Peyer's patch (tissue), 4 donors: ENCODE measurements at regions not wholly inside any gene's neighbourhood (a gene's known extent, or its start where the extent isn't known, plus 50 kb on each side); places are given as distances from the start of the nearest gene placed in this dataset.

Experiments used
- DNase-seq, 3 donors: peaks; one replicate each; pipeline ENCODE4 v3.0.0-alpha.2; 2017 to 2019
- H3K27ac ChIP-seq, 4 donors: fragments of 200-600 bp; sonication (generic); one replicate each; pipeline ENCODE4 v1.5.1; 2016 to 2019
- H3K27me3 ChIP-seq, 2 donors: fragments of 200-600 bp; sonication (generic); one replicate each; pipeline ENCODE4 v1.5.1; 2019
- H3K36me3 ChIP-seq, 3 donors: fragments of 200-600 bp; sonication (generic); one replicate each; pipeline ENCODE4 v1.5.1; 2016 to 2019
- H3K4me1 ChIP-seq, 4 donors: fragments of 200-600 bp; sonication (generic); one replicate each; pipeline ENCODE4 v1.5.1; 2016 to 2019
- H3K4me3 ChIP-seq, 4 donors: fragments of 200-600 bp; sonication (generic); 1 replicate in 3 of 4; 2 replicates in 1 of 4; pipeline ENCODE4 v1.5.1; 2016 to 2019; ENCODE audit warnings: mild to moderate bottlenecking in 1 of 4
- H3K9me3 ChIP-seq, 4 donors: fragments of 200-600 bp; sonication (generic); one replicate each; pipeline ENCODE4 v1.5.1; 2016 to 2019; ENCODE audit warnings: mild to moderate bottlenecking in 1 of 4
- CTCF ChIP-seq, 6 experiments: fragments of 450-650 bp in 4 of 6; fragments of 200-600 bp in 2 of 6; sonication (generic) in 1 of 6; IDR thresholded peaks; one replicate each; pipeline ENCODE4 v1.5.1; 2017 to 2019; ENCODE audit warnings: antibody characterized with exemption in 6 of 6, mild to moderate bottlenecking in 3 of 6, moderate library complexity in 1 of 6
- POLR2A ChIP-seq, 2 donors: fragments of 450-650 bp; IDR thresholded peaks; one replicate each; pipeline ENCODE4 v1.5.1; 2017; ENCODE audit warnings: antibody characterized with exemption in 2 of 2, mild to moderate bottlenecking in 2 of 2, moderate library complexity in 2 of 2

- TF ChIP-seq POLR2A (IDR thresholded peaks at IDR 0.05), result no peak
- TF ChIP-seq CTCF (IDR thresholded peaks at IDR 0.05), result no peak
- Histone ChIP-seq H3K27ac (no peak overlapping the region), H3K4me3 (no peak overlapping the region), H3K36me3 (no peaks in the 10 kb centered on the region), H3K27me3 (no peaks in the 10 kb centered on the region), H3K4me1 (no peaks in the 10 kb centered on the region), H3K9me3 (peaks cover 0 to 7% (median 0%) of the 10 kb centered on the region in 4 donors)
- DNase-seq, result peak in 1 of 3 donors; percentile 7
These were observed 66.0 kb upstream of the FCN1 start for GRCh38 chr9:134983506-134984371.

- Histone ChIP-seq H3K27ac (no peak overlapping the region), H3K9me3 (peaks cover 0 to 7% (median 0%) of the 10 kb centered on the region in 4 donors), H3K36me3 (no peaks in the 10 kb centered on the region), H3K4me1 (no peaks in the 10 kb centered on the region), H3K4me3 (no peak overlapping the region), H3K27me3 (no peaks in the 10 kb centered on the region)
- TF ChIP-seq POLR2A (IDR thresholded peaks at IDR 0.05) (no peak), CTCF (IDR thresholded peaks at IDR 0.05) (no peak)
- DNase-seq, result peak in 1 of 3 donors; percentile 36
These were observed 66.9 kb upstream of the FCN1 start for GRCh38 chr9:134984372-134985265.

- H3K4me3 ChIP-seq, result no peak overlapping the region
- peaks cover 0 to 7% (median 0%) of the 10 kb centered on the region in 4 donors for H3K9me3 ChIP-seq
- no peak for DNase-seq
- no peaks in the 10 kb centered on the region for H3K27me3 ChIP-seq
- TF ChIP-seq CTCF (IDR thresholded peaks at IDR 0.05), result no peak
- no peak for TF ChIP-seq POLR2A (IDR thresholded peaks at IDR 0.05)
- no peaks in the 10 kb centered on the region for H3K4me1 ChIP-seq
- H3K36me3 ChIP-seq, result no peaks in the 10 kb centered on the region
- H3K27ac ChIP-seq, result no peak overlapping the region
These were observed 67.7 kb upstream of the FCN1 start for GRCh38 chr9:134985451-134985850.

- Histone ChIP-seq H3K4me1 (no peaks in the 10 kb centered on the region), H3K9me3 (peaks cover 0 to 7% (median 0%) of the 10 kb centered on the region in 4 donors), H3K27ac (no peak overlapping the region), H3K27me3 (no peaks in the 10 kb centered on the region), H3K4me3 (no peak overlapping the region), H3K36me3 (no peaks in the 10 kb centered on the region)
- no peak for DNase-seq
- TF ChIP-seq CTCF (IDR thresholded peaks at IDR 0.05) (no peak), POLR2A (IDR thresholded peaks at IDR 0.05) (no peak)
These were observed 69.2 kb upstream of the FCN1 start for GRCh38 chr9:134986957-134987356.

GRCh38 chr9:134987376-134987775 lies 69.7 kb upstream of the FCN1 start:
- TF ChIP-seq CTCF (IDR thresholded peaks at IDR 0.05) (no peak), POLR2A (IDR thresholded peaks at IDR 0.05) (no peak)
- Histone ChIP-seq H3K4me3 (no peak overlapping the region), H3K27ac (no peak overlapping the region), H3K36me3 (no peaks in the 10 kb centered on the region), H3K9me3 (peaks cover 0 to 7% (median 0%) of the 10 kb centered on the region in 4 donors), H3K4me1 (no peaks in the 10 kb centered on the region), H3K27me3 (no peaks in the 10 kb centered on the region)
- DNase-seq, result no peak
